ENCODE measurements at regions not wholly inside any gene's neighbourhood (a gene's known extent, or its start where the extent isn't known, plus 50 kb on each side); places are given as distances from the start of the nearest gene placed in this dataset.

GRCh38 chr3:82194870-82195269, 433.4 kb upstream of the GBE1 start:
- TF ChIP-seq ZNF114 (CRISPR knock-in tag; IDR thresholded peaks at IDR 0.05) (no peak), REST (IDR thresholded peaks at IDR 0.05; ENCODE audit: unreplicated experiment) (no peak), JUNB (IDR thresholded peaks at IDR 0.05; ENCODE audit: unreplicated experiment) (no peak), EZH2 (IDR thresholded peaks at IDR 0.05; ENCODE audit: low read depth, unreplicated experiment) (no peak), STAT1 (IDR thresholded peaks at IDR 0.05; ENCODE audit: unreplicated experiment) (no peak), POLR2AphosphoS5 (IDR thresholded peaks at IDR 0.05; ENCODE audit: low read depth) (no peak), ETS1 (IDR thresholded peaks at IDR 0.05) (no peak), EZH2phosphoT487 (IDR thresholded peaks at IDR 0.05; ENCODE audit: unreplicated experiment) (no peak), ZNF331 (CRISPR knock-in tag; IDR thresholded peaks at IDR 0.05; ENCODE audit: low read depth) (no peak), CREB1 (CRISPR knock-in tag; IDR thresholded peaks at IDR 0.05; ENCODE audit: low read depth) (no peak), CTCF (conservative IDR thresholded peaks at IDR 0.05; ENCODE audit: low read depth in 2 of 2) (no peak), NANOG (IDR thresholded peaks at IDR 0.05; ENCODE audit: borderline replicate concordance) (no peak), ZNF462 (CRISPR knock-in tag; IDR thresholded peaks at IDR 0.05) (no peak)
- Histone ChIP-seq H2AFZ (no peak overlapping the region), H3K4me2 (no peak overlapping the region), H3K27ac (ENCODE audit: low read depth) (no peak overlapping the region), H3K9me2 (ENCODE audit: insufficient read depth) (no peaks in the 10 kb centered on the region), H3K4me3 (no peak overlapping the region), H4K20me1 (replicated peaks; ENCODE audit: insufficient read depth) (no peaks in the 10 kb centered on the region), H3K36me3 (ENCODE audit: insufficient read depth) (no peaks in the 10 kb centered on the region; the same call in 1 of the 2 replicates), H3F3A (replicated peaks; ENCODE audit: low read depth) (no peaks in the 10 kb centered on the region), H3K27me3 (ENCODE audit: insufficient read depth) (no peaks in the 10 kb centered on the region), H3K4me1 (ENCODE audit: insufficient read depth) (no peaks in the 10 kb centered on the region), H3K79me2 (replicated peaks; ENCODE audit: insufficient read depth) (no peaks in the 10 kb centered on the region)
- no peak for DNase-seq (ENCODE audit: low spot score)
- H3K27ac Mint-ChIP-seq: peak overlapping the region; percentile 74; the same call in 1 of the 2 replicates
- no peak for ATAC-seq
- H3K4me3 Mint-ChIP-seq: no peak overlapping the region
- no peaks in the 10 kb centered on the region for H3K9me3 Mint-ChIP-seq
- no peaks in the 10 kb centered on the region for H3K36me3 Mint-ChIP-seq (ENCODE audit: low read depth)
- H3K4me1 Mint-ChIP-seq: no peaks in the 10 kb centered on the region; the same call in 2 of the 3 replicates
- H3K27me3 Mint-ChIP-seq (ENCODE audit: insufficient read depth, low read depth, poor library complexity): no peaks in the 10 kb centered on the region
